Epithelial cell of esophagus (primary cell): ENCODE measurements at regions not wholly inside any gene's neighbourhood (a gene's known extent, or its start where the extent isn't known, plus 50 kb on each side); places are given as distances from the start of the nearest gene placed in this dataset.

Experiments
- DNase-seq: peaks from one replicate; pipeline ENCODE4 v3.0.0; 2010; ENCODE audit warnings: low read depth
- H3K4me3 ChIP-seq: 2 replicates; pipeline ENCODE4 v1.5.1; 2011; ENCODE audit warnings: mild to moderate bottlenecking, low read length, control low read depth
- TF ChIP-seq, protein P1 (sequence below): IDR thresholded peaks from 2 replicates; pipeline ENCODE4 v1.5.1; 2011; ENCODE audit warnings: low read depth, mild to moderate bottlenecking, low read length, control low read depth, inconsistent platforms; ENCODE audit not compliant: insufficient read depth; ENCODE audit errors: missing control alignments

DNA sequence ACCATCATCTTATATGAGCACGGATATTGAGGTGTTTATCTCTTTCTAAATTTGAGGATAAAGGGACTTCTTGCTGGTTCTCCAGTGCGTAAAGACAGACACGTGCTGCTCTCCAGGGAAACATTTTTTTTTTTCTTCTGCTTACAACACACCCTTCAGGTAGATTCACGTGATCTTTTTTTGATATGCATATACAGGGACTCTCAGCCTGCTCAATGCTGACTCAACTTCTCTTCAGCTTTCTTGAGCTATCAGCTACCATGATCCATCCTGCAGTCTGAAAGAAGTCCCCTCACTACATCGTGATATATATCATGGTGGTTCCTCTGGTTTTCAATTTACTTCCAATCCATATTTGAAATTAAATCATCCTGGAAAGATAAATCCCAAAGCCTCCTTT is 87.1 kb upstream of the SLITRK3 start:
- no peak for DNase-seq
- TF ChIP-seq, protein P1, sequence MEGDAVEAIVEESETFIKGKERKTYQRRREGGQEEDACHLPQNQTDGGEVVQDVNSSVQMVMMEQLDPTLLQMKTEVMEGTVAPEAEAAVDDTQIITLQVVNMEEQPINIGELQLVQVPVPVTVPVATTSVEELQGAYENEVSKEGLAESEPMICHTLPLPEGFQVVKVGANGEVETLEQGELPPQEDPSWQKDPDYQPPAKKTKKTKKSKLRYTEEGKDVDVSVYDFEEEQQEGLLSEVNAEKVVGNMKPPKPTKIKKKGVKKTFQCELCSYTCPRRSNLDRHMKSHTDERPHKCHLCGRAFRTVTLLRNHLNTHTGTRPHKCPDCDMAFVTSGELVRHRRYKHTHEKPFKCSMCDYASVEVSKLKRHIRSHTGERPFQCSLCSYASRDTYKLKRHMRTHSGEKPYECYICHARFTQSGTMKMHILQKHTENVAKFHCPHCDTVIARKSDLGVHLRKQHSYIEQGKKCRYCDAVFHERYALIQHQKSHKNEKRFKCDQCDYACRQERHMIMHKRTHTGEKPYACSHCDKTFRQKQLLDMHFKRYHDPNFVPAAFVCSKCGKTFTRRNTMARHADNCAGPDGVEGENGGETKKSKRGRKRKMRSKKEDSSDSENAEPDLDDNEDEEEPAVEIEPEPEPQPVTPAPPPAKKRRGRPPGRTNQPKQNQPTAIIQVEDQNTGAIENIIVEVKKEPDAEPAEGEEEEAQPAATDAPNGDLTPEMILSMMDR = no peak
- H3K4me3 ChIP-seq = no peak overlapping the region

DNA sequence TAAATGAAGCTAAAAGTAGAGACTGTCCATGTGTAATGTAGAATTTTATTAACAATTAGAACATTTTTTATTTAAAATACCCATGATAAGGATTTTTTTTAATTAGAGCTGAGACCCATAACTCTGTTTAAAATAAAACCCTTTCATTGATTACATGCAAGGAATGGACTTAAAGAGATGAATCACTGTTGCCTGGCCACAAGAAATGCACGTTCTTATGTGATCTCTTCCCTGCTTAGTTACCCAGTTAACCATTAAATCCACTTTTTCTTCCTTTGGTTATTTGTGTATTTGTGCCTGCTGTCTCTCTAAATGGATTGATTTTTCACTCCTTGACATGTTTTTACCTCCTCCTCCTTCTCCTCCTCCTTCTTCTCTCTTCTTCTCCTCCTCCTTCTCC is 83.3 kb upstream of the SLITRK3 start:
- TF ChIP-seq, protein P1 = no peak
- no peak for DNase-seq
- H3K4me3 ChIP-seq = no peak overlapping the region

DNA sequence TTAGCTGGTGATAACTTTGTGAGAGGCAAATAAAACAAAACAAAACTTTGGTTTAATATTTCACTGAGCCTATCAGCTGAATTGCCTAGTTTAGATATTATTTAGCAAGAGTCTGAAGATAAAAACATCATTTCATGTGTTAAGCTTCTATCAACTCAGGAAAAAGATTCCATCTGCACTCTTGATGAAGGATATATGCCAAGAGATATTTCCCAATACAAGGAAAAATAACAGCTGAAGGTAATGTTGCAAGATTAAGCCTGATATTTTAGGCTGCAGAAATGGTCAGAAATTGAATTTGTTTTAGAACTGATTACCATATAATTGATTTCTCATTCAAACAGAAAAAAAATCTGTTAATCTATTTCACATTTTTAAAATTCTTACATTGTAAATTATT is 77.2 kb upstream of the SLITRK3 start:
- TF ChIP-seq, protein P1 = no peak

DNA sequence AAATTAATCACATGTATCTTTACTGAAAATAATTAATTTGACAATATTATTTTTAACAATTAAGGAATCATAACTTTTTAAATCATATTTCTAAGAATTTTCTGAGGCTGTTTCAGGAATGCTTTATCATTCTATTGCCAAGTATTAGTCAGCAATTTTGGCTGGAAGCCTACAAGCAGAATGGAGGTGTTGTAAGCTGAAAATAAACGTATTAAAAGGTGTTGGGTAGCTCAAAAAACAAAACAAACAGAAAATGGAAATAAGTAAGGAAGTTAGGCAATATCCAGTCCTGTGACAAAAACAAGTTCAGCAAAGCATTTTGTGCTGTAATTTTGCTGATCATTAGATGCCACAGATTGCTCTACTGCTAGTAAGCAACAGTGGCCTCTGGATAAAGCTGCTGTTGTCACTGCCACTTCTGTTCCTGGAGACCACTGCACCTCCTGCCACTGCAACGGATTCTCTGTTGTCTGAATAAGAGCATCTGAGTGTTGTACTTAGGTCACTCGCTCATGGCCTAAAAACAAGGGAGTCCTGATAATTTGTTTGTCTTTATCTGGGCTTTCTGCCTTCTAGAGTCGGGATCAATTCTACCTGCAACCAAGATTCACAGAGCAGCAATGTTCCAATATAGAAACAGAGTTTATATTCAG is 63.5 kb upstream of the SLITRK3 start:
- H3K4me3 ChIP-seq = no peak overlapping the region
- TF ChIP-seq, protein P1 = no peak
- DNase-seq = peak; percentile 59

More for the DNA sequence above, 77.2 kb upstream of the SLITRK3 start:
- H3K4me3 ChIP-seq = no peak overlapping the region
- no peak for DNase-seq

DNA sequence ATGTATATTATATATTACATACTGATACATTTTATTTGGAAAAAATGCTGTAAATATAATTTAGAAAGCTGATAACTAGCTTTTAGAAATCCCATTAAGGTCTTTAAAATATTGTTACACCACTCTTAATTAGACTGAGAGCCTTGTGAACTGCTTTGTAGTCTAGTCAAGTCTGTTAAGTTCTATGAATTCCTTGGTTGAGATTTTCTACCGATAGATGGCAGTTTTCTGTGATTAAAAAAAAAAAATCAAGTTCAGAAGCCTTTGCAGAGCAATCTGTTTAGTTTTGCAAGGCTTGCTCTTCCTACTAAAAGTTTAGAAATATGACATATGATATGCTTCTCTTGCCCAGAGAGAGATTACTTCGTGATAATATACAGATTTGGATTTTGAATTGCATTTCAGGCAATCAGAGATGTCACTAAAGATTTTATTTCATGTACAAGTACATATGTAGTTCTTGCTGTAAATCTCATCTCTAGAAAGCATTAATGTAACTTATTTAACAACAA is 60.4 kb upstream of the SLITRK3 start:
- TF ChIP-seq, protein P1 = no peak
- no peak overlapping the region for H3K4me3 ChIP-seq
- no peak for DNase-seq

DNA sequence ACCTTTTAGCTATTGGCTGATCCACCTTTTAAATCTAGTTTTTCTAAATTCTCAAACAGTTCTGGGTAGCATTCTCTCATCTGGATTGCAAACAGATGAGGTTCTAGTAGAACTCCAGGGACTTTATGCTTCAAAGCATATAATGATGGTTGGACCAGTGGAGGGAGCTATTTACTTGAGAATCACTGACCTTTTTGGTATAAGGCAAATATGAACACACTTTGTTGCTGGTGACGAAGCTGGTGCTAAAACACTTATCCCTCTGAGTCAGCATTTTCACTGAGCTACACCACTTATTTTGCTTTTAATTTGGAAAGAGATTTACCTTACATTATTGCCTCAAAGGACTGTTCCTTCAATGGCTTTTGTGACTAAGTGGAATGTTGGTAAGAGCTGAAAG is 58.6 kb upstream of the SLITRK3 start:
- TF ChIP-seq, protein P1 = peak; percentile 14
- no peak overlapping the region for H3K4me3 ChIP-seq
- peak; percentile 58 for DNase-seq
